ENCODE measurements at regions not wholly inside any gene's neighbourhood (a gene's known extent, or its start where the extent isn't known, plus 50 kb on each side); places are given as distances from the start of the nearest gene placed in this dataset.

DNA sequence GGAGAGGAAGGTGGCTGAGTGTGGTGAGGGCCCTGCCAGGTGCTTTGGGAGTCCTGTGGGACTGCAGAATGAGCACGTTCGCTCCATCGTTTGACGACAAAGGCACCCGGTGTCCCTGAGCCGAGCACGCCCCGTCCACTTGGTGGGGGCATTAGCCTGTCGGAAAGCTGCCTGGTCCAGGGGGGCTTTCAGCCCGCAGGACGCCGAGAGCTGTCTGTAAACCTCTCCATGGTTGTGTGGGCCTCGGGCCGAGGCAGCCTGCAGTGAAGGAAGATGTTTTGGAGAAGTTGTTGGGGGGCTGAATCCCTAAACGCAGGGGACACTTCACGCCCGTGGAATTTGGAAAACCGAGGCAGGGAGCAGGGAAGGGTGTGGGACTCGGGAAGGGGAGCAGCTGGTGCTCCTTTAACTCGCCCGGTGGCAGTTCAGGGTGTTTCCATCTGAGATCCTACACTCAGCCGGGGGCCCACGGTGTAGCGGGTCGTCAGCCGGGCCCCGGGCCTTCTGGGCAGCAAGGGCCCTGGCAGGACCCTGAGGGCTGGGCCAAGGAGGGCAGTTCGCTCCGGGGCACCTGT, 53.8 kb downstream of the MRPL36 start:
- H3F3A ChIP-seq (replicated peaks; ENCODE audit: insufficient read depth) = no peaks in the 10 kb centered on the region
- no peak overlapping the region for H3K27ac ChIP-seq (ENCODE audit: low read depth in 2 of 2, low read length in 1 of 2)
- CTCF ChIA-PET = no interaction called here
- H3K4me2 ChIP-seq = no peak overlapping the region
- no peaks in the 10 kb centered on the region for H3K4me1 ChIP-seq (ENCODE audit: control insufficient read depth in 1 of 2, insufficient read depth in 2 of 2, low read depth in 1 of 2, low read length in 1 of 2)
- TF ChIP-seq FOXM1 (IDR thresholded peaks at IDR 0.05; ENCODE audit: low read depth) (no peak), POLR2AphosphoS5 (IDR thresholded peaks at IDR 0.05; ENCODE audit: low read depth, low read length) (no peak), RXRA (IDR thresholded peaks at IDR 0.05; ENCODE audit: borderline replicate concordance, low read depth) (no peak), SMC3 (IDR thresholded peaks at IDR 0.05; ENCODE audit: low read depth, low read length) (no peak)
- H2AFZ ChIP-seq (ENCODE audit: low read depth) = no peak overlapping the region
- no peaks in the 10 kb centered on the region for H3K36me3 ChIP-seq (replicated peaks in 1 of 2; ENCODE audit: control insufficient read depth in 1 of 2, insufficient read depth in 2 of 2, low read length in 1 of 2)
- POLR2A ChIA-PET = no interaction called here
- no peaks in the 10 kb centered on the region for H3K9me3 ChIP-seq
- no peaks in the 10 kb centered on the region for H3K79me2 ChIP-seq (ENCODE audit: insufficient read depth)
- H3K27me3 ChIP-seq (ENCODE audit: insufficient read depth) = peaks cover 64% of the 10 kb centered on the region
- 25% methylated on average over 4 of the region's 29 CpGs for WGBS (ENCODE audit: low lambda C conversion rate)
- no peak for DNase-seq
- no peak overlapping the region for H3K4me3 ChIP-seq (ENCODE audit: low read depth in 2 of 2, low read length in 1 of 2)
- no peaks in the 10 kb centered on the region for H4K20me1 ChIP-seq (ENCODE audit: insufficient read depth)
- no peak overlapping the region for H3K9ac ChIP-seq
- no peaks in the 10 kb centered on the region for H3K9me2 ChIP-seq

DNA sequence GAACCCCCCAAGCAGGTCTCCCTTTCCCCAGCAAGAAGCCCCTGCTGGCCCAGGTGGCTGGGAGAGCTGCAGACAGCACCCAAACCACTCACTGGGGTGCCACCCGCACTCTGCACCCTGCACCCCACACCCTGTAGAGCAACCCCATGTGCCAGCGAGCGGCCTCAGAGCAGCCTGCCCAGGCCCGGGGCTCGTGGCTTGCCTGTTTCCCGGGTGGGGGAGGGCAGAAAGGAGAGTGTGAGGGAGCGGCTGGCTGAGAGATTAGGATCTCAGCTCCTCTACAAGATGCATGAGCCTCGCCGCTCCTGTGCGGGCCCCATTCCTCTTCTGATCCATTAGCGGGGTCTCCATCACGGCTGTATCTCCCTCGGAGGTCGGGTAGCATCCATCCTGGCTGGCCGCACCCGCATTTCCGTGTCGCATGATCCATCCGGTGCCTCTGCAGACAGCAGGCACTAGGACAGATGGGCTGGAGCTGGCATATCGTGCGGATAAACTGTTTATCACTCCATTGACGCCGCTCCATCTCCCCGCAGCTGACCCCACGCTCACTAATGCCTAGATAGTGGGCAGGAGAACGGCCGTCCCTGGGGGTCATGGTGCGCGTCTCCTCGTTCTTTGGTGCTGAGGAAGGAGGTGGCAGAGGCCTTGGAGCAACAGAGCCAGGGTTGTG, 54.4 kb downstream of the MRPL36 start:
- H3K36me3 ChIP-seq (replicated peaks in 1 of 2; ENCODE audit: control insufficient read depth in 1 of 2, insufficient read depth in 2 of 2, low read length in 1 of 2) = no peaks in the 10 kb centered on the region
- no peaks in the 10 kb centered on the region for H4K20me1 ChIP-seq (ENCODE audit: insufficient read depth)
- no peak overlapping the region for H3K4me2 ChIP-seq
- H2AFZ ChIP-seq (ENCODE audit: low read depth) = no peak overlapping the region
- H3K4me3 ChIP-seq (ENCODE audit: low read depth in 2 of 2, low read length in 1 of 2) = no peak overlapping the region
- H3K4me1 ChIP-seq (ENCODE audit: control insufficient read depth in 1 of 2, insufficient read depth in 2 of 2, low read depth in 1 of 2, low read length in 1 of 2) = no peaks in the 10 kb centered on the region
- POLR2A ChIA-PET = no interaction called here
- TF ChIP-seq GABPA (IDR thresholded peaks at IDR 0.05; ENCODE audit: low read depth) (no peak), TEAD4 (IDR thresholded peaks at IDR 0.05; ENCODE audit: borderline replicate concordance, insufficient read depth) (no peak), MEF2A (IDR thresholded peaks at IDR 0.05; ENCODE audit: borderline replicate concordance, low read depth) (no peak), RFX5 (IDR thresholded peaks at IDR 0.05; ENCODE audit: low read length) (no peak), JUND (IDR thresholded peaks at IDR 0.05) (no peak), FOXM1 (IDR thresholded peaks at IDR 0.05; ENCODE audit: low read depth) (no peak), FOSL2 (IDR thresholded peaks at IDR 0.05; ENCODE audit: borderline replicate concordance, low read depth) (no peak), NRF1 (IDR thresholded peaks at IDR 0.05; ENCODE audit: low read depth, low read length) (no peak)
- TF ChIP-seq, protein P1, sequence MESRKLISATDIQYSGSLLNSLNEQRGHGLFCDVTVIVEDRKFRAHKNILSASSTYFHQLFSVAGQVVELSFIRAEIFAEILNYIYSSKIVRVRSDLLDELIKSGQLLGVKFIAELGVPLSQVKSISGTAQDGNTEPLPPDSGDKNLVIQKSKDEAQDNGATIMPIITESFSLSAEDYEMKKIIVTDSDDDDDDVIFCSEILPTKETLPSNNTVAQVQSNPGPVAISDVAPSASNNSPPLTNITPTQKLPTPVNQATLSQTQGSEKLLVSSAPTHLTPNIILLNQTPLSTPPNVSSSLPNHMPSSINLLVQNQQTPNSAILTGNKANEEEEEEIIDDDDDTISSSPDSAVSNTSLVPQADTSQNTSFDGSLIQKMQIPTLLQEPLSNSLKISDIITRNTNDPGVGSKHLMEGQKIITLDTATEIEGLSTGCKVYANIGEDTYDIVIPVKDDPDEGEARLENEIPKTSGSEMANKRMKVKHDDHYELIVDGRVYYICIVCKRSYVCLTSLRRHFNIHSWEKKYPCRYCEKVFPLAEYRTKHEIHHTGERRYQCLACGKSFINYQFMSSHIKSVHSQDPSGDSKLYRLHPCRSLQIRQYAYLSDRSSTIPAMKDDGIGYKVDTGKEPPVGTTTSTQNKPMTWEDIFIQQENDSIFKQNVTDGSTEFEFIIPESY (IDR thresholded peaks at IDR 0.05; ENCODE audit: borderline replicate concordance, low read depth) = no peak
- TF ChIP-seq, protein P2, sequence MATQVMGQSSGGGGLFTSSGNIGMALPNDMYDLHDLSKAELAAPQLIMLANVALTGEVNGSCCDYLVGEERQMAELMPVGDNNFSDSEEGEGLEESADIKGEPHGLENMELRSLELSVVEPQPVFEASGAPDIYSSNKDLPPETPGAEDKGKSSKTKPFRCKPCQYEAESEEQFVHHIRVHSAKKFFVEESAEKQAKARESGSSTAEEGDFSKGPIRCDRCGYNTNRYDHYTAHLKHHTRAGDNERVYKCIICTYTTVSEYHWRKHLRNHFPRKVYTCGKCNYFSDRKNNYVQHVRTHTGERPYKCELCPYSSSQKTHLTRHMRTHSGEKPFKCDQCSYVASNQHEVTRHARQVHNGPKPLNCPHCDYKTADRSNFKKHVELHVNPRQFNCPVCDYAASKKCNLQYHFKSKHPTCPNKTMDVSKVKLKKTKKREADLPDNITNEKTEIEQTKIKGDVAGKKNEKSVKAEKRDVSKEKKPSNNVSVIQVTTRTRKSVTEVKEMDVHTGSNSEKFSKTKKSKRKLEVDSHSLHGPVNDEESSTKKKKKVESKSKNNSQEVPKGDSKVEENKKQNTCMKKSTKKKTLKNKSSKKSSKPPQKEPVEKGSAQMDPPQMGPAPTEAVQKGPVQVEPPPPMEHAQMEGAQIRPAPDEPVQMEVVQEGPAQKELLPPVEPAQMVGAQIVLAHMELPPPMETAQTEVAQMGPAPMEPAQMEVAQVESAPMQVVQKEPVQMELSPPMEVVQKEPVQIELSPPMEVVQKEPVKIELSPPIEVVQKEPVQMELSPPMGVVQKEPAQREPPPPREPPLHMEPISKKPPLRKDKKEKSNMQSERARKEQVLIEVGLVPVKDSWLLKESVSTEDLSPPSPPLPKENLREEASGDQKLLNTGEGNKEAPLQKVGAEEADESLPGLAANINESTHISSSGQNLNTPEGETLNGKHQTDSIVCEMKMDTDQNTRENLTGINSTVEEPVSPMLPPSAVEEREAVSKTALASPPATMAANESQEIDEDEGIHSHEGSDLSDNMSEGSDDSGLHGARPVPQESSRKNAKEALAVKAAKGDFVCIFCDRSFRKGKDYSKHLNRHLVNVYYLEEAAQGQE (IDR thresholded peaks at IDR 0.05; ENCODE audit: low read depth, low read length) = no peak
- TF ChIP-seq, protein P3, sequence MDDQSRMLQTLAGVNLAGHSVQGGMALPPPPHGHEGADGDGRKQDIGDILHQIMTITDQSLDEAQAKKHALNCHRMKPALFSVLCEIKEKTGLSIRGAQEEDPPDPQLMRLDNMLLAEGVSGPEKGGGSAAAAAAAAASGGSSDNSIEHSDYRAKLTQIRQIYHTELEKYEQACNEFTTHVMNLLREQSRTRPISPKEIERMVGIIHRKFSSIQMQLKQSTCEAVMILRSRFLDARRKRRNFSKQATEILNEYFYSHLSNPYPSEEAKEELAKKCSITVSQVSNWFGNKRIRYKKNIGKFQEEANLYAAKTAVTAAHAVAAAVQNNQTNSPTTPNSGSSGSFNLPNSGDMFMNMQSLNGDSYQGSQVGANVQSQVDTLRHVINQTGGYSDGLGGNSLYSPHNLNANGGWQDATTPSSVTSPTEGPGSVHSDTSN (IDR thresholded peaks at IDR 0.05) = no peak
- TF ChIP-seq, protein P4, sequence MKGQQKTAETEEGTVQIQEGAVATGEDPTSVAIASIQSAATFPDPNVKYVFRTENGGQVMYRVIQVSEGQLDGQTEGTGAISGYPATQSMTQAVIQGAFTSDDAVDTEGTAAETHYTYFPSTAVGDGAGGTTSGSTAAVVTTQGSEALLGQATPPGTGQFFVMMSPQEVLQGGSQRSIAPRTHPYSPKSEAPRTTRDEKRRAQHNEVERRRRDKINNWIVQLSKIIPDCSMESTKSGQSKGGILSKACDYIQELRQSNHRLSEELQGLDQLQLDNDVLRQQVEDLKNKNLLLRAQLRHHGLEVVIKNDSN (IDR thresholded peaks at IDR 0.05; ENCODE audit: borderline replicate concordance, low read depth) = no peak
- no peak for DNase-seq
- H3K9ac ChIP-seq = no peak overlapping the region
- peaks cover 64% of the 10 kb centered on the region for H3K27me3 ChIP-seq (ENCODE audit: insufficient read depth)
- 16% methylated on average over 24 of the region's 30 CpGs for whole genome bisulfite sequencing (ENCODE audit: low lambda C conversion rate)
- no peaks in the 10 kb centered on the region for H3K79me2 ChIP-seq (ENCODE audit: insufficient read depth)
- CTCF ChIA-PET = interaction anchor here (1.0 kb wide), 1 partner anchor 18 kb away, joined by 4 read pairs; no protein-coding TSS in a partner anchor
- H3K27ac ChIP-seq (ENCODE audit: low read depth in 2 of 2, low read length in 1 of 2) = no peak overlapping the region
- H3K9me2 ChIP-seq = no peaks in the 10 kb centered on the region
- H3K9me3 ChIP-seq = no peaks in the 10 kb centered on the region
- no peaks in the 10 kb centered on the region for H3F3A ChIP-seq (replicated peaks; ENCODE audit: insufficient read depth)
